ENCODE measurements at regions not wholly inside any gene's neighbourhood (a gene's known extent, or its start where the extent isn't known, plus 50 kb on each side); places are given as distances from the start of the nearest gene placed in this dataset.

- DNase-seq = no peak
- Histone ChIP-seq H3K9me3 (no peaks in the 10 kb centered on the region), H3K4me3 (no peak overlapping the region), H3K4me1 (no peaks in the 10 kb centered on the region), H3K27me3 (no peaks in the 10 kb centered on the region), H3K36me3 (no peaks in the 10 kb centered on the region), H3K27ac (no peak overlapping the region)
- intact Hi-C loops (cut with DNase I) = no loop called here
- 43% methylated on average over 2 of the region's 2 CpGs for WGBS (ENCODE audit: insufficient coverage, low coverage, low lambda C conversion rate, missing lambda C conversion rate)
- TF ChIP-seq CTCF (IDR thresholded peaks at IDR 0.05) (no peak), POLR2A (IDR thresholded peaks at IDR 0.05) (no peak)
- ATAC-seq = no peak
These were observed 201.8 kb upstream of the MIR17HG start for GRCh38 chr13:91145571-91146205.

GRCh38 chr13:91146601-91147000 is 200.9 kb upstream of the MIR17HG start:
- WGBS (ENCODE audit: insufficient coverage, low coverage, low lambda C conversion rate, missing lambda C conversion rate) = 53% methylated on average over 2 of the region's 2 CpGs
- Histone ChIP-seq H3K27me3 (no peaks in the 10 kb centered on the region), H3K4me1 (no peaks in the 10 kb centered on the region), H3K36me3 (no peaks in the 10 kb centered on the region), H3K27ac (no peak overlapping the region), H3K4me3 (no peak overlapping the region), H3K9me3 (no peaks in the 10 kb centered on the region)
- TF ChIP-seq CTCF (IDR thresholded peaks at IDR 0.05) (no peak), POLR2A (IDR thresholded peaks at IDR 0.05) (no peak)
- DNase-seq (no peak), ATAC-seq (no peak)
- intact Hi-C loops (cut with DNase I) = no loop called here

GRCh38 chr13:91148098-91148497 is 199.4 kb upstream of the MIR17HG start:
- 75% methylated on average over 1 of the region's 1 CpG for WGBS (ENCODE audit: insufficient coverage, low coverage, low lambda C conversion rate, missing lambda C conversion rate)
- ATAC-seq (no peak), DNase-seq (no peak)
- H3K27me3 ChIP-seq = no peaks in the 10 kb centered on the region
- intact Hi-C loops (cut with DNase I) = no loop called here
- no peak overlapping the region for H3K27ac ChIP-seq
- H3K9me3 ChIP-seq = no peaks in the 10 kb centered on the region
- H3K4me1 ChIP-seq = no peaks in the 10 kb centered on the region
- no peak for TF ChIP-seq POLR2A (IDR thresholded peaks at IDR 0.05)
- no peak for TF ChIP-seq CTCF (IDR thresholded peaks at IDR 0.05)
- H3K36me3 ChIP-seq = no peaks in the 10 kb centered on the region
- no peak overlapping the region for H3K4me3 ChIP-seq

GRCh38 chr13:91151921-91152320 is 195.6 kb upstream of the MIR17HG start:
- H3K36me3 ChIP-seq = no peaks in the 10 kb centered on the region
- ATAC-seq (no peak), DNase-seq (no peak)
- no peak for TF ChIP-seq CTCF (IDR thresholded peaks at IDR 0.05)
- H3K4me3 ChIP-seq = no peak overlapping the region
- H3K4me1 ChIP-seq = no peaks in the 10 kb centered on the region
- H3K27ac ChIP-seq = no peak overlapping the region
- no peaks in the 10 kb centered on the region for H3K27me3 ChIP-seq
- intact Hi-C loops (cut with DNase I) = no loop called here
- H3K9me3 ChIP-seq = no peaks in the 10 kb centered on the region

DNA sequence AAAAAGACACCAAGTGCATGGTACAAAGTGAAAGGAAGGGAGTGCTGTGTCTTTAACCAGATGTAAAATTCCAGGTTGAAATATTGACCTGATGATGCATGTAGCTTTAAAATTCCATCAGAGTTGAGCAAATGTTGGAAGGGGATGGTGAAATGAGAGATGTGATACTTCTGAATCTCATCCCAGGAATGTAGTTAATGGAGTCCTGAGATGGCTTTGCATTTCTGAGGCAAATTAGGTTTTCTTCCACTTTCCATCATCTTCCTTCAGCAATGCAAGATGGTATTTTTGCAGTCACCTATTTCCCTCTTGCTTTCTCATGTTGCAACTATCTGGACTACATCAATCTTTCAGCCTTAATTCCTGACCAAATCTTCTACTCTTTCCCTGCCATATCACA is 194.1 kb upstream of the MIR17HG start:
- DNase-seq = no peak
- Histone ChIP-seq H3K36me3 (no peaks in the 10 kb centered on the region), H3K4me1 (no peaks in the 10 kb centered on the region), H3K4me3 (no peak overlapping the region), H3K27ac (no peak overlapping the region), H3K27me3 (no peaks in the 10 kb centered on the region), H3K9me3 (no peaks in the 10 kb centered on the region)
- no peak for TF ChIP-seq POLR2A (IDR thresholded peaks at IDR 0.05)
- TF ChIP-seq CTCF (IDR thresholded peaks at IDR 0.05) = no peak
- intact Hi-C loops (cut with DNase I) = no loop called here
- ATAC-seq = no peak
